ENCODE measurements at regions not wholly inside any gene's neighbourhood (a gene's known extent, or its start where the extent isn't known, plus 50 kb on each side); places are given as distances from the start of the nearest gene placed in this dataset.
A peak's percentile ranks its signal among the peaks of the same experiment; 100 is the strongest.

- no peak for DNase-seq
These were observed 106.8 kb downstream of the ZBTB18 start for GRCh38 chr1:244157731-244158438.

GRCh38 chr1:244159646-244160045 lies 108.6 kb downstream of the ZBTB18 start:
- DNase-seq: no peak

DNA sequence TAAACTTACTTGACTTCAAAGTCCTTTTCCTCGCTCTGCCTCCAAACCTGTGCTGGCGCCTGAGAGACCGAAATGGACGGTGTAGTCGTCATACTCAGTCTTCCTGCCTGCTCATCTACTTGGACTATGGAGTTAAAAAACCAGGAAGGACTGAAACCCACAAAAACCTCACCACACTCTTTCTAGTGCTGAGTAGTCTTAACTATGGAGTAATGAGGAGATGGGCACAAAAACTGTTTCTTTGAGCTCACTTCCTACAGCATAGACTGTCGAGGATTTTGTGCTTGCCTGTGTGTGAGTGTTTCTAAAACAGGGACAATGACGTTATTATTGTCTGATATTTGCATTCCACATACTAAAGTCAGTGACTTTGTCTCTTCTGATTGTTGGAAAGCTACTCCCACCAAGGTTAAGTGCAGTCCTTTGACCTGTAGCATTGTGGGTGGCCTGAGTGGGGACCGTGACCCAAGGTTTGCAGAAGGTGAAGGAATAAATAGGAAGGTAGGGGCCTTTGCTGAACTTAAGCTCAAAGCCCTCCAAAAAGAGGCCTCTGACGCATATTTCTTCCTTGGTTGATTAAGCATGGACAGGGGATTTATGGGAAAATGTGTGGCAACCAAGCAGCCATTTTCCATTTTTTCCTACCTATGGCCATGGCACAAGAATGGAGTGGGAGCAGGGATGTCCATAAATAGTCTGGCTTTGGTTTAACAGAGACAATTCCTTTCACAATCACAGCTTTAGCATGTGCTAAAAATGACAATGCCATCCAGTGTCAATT lies 109.6 kb downstream of the ZBTB18 start:
- no peak for DNase-seq

DNA sequence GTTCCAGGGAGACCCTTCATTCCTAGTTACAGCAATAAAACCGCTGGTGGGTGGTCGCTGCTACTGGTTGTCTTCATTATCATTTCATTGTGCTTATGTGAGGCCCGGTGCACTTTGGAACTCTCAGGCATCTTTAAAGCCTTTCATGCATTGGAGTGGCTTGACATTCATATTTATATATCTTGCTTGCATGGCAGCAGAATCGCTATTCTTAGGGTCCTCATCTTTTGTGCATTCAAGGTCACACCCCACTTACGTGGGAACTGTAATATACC lies 110.1 kb downstream of the ZBTB18 start:
- no peak for DNase-seq

DNA sequence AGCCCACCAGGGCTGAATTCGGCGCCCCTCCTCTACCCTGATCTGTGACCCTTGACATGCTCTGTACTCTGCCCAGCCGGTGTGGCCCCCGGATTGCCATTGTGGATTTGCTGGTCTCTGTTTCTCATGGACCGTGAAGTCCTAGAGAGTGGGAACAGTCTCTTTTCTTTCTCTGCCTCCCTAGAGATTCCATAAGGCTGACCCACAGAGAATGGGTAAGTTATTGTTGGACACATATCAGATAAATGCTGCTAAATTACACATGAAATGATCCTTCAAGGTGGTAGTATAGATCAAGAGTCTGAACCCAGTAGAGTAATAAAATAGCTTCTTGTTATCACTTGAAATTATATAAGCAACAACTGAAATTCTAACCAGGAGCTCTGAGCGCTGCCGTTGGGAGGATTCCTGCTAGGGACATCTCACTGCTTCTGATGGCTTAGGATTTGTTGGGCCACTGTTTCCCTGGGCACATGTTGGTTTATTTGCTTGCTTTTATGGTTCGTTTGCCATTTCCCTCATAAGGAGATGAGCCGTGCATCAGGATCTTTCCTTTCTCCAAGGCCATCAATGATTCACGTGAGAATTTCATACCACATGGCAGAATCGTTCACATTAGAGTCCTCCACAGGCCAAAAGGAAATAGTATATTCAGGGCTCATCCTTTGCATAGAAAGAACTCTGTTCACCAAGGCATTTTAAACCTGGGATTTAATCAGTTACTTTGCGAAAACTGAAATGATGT lies 111.9 kb downstream of the ZBTB18 start:
- DNase-seq: no peak

- DNase-seq: peak; percentile 37
These were observed 112.9 kb downstream of the ZBTB18 start for GRCh38 chr1:244163861-244164510.

GRCh38 chr1:244164511-244164890 lies 113.4 kb downstream of the ZBTB18 start:
- DNase-seq: no peak

- no peak for DNase-seq
These were observed 113.9 kb downstream of the ZBTB18 start for GRCh38 chr1:244165021-244165420.

GRCh38 chr1:244165701-244166100 lies 114.6 kb downstream of the ZBTB18 start:
- DNase-seq: no peak

DNA sequence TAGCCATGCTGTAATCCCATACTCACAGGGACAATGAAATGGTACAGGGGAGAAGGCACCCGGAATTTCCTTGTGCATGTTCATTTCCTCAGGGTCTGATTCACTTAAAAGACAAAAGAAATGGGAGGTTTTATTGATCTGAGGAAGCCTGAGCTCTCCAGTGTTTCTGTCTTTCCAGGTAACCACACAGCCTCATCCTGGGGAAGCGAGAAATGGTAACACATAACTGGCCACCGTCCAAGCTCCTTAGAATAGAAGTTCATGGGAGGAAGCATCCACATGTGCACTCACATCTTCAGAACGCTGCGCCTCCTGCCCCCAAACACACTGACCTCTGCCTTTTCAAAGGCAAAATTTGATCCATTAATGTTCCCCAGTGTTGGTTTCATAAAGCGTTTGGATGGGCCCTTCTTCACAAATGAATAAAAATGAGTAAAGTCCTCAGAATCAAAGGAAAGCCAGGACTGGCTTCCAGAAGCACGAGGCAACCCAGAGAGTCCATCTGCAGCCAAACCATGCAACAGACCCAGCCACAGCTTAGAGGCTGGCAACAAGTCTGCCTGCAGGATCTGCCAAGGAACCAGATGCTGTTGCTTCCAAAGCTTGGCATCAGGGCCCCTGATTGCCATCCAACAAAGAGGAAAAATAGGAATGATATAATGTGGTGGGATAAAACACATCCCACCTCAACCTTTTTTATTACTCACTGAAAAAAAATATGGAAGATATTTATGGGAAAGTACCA lies 120.3 kb downstream of the ZBTB18 start:
- DNase-seq: peak; percentile 29

GRCh38 chr1:244173240-244173639 lies 122.2 kb downstream of the ZBTB18 start:
- no peak for DNase-seq

DNA sequence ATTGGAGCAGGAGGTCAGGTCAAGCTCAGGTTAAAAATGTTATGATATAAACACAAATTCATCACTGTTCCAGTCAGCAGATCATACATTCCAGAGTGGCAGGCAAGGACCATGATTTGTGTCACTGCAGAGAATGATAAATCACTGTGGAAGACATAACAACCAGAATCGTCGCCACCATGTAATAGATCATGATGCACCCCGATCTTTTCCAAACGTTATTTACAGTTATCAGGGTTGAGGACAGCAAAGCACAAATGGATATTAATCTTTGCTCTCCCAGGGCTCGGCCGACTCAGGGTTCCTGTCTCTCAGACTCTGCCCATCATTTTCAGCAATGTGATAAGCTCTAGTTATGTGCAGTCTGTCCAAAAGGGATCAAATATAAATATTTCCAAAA lies 122.7 kb downstream of the ZBTB18 start:
- DNase-seq: no peak

DNA sequence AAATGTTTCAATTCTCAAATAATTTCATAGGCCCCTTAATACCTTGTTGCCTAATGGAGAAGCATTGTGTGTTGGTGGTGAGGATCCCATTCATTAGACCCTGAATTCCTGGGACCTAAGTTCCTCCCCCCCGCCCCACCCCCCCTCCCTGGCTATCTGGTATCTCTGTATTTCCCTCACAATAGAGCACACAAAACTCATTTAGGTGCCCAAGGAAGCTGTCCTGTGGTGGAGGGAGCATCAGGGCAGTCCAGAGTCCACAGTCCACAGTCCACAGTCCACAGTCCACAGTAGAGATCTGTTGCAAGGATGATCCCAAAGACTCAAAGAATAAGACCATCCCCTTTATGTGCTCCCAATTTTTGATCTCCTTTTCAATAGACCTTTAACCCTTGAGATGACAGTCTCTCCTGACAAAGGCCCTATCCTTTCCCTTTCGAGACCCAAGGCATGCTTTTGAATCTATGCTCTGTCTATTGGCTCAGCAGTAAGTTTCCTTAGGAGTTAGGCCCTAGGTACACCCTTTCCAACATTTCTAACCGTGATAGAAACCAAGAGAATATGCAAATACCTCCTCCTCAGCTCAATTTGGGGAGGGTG lies 123.9 kb downstream of the ZBTB18 start:
- no peak for DNase-seq

DNA sequence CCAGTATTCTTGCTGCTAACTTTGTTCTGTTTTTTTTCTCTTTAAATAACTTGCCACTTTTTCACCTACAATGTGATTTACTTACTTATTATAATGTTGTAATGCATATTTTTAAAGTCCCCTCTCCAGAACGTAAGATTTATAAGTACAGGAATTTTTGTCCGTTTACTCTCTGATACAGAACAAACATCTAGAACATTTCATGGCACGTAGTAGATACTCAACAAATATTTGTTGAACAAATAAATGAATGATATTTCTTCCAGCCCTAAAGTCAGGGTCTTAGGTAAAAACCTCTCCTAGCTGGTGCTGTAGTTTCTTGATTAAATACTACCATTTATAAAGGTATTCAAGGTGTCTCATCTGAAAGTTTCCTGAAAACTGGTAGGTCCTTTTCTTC lies 125.1 kb downstream of the ZBTB18 start:
- no peak for DNase-seq

DNA sequence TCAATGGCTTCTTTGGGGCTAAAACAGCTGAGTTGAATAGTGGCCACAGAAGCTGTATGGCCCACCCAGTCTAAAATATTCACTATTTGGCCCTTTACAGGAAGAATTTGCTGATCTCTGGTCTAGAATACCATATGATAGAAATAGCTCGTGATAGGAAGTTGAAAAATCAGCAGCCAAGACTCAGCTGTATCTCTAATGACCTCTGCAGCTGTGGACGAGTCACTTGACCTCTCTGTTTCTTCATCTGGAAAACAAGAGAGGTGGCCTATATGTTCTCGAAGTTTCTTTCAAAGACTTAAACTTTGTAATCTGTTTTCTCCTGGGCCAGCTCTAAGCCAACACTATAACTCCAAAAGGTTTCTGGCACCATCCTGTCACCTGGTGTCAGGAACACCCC lies 129.2 kb downstream of the ZBTB18 start:
- DNase-seq: no peak

- no peak for DNase-seq
These were observed 130.8 kb downstream of the ZBTB18 start for GRCh38 chr1:244181867-244182266.

DNA sequence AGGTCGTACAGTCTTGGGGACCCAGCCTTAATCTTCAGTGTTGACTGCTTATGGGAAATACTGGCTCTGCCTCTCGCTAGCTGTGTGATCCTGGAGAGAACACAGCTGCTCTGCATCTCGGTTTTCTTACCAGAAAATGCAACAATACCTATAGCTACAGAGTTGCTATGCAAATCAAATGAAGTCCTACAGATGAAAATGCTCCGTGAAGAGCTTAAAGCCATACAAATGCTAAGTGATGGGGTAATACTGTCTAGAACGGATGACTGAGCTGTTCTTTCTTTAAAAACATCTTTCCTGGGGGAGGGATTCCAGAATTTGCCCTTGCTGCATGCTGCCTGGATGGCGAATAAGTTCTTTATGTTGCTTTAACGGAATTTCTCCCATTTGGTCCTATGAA lies 132.0 kb downstream of the ZBTB18 start:
- DNase-seq: no peak

DNA sequence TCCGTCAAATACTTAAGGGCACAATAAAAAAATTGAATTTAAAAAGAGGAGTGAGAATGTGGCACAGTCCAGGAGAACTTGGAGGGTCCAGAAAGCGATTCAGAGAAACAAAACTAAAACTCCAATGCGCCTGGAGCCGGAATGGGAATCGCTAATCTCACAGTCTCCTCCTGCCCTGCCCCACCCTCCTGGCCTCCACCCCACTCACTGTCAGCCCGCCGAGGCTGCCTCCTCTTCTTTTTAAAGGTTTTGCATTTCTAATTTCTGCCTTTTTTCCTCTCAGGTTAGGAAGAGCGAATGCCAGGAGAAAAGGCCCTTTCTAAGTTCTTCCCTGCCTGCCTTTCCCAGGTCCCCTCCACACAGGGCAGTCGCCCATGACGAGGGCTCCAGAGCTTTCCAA lies 135.3 kb downstream of the ZBTB18 start:
- DNase-seq: no peak

DNA sequence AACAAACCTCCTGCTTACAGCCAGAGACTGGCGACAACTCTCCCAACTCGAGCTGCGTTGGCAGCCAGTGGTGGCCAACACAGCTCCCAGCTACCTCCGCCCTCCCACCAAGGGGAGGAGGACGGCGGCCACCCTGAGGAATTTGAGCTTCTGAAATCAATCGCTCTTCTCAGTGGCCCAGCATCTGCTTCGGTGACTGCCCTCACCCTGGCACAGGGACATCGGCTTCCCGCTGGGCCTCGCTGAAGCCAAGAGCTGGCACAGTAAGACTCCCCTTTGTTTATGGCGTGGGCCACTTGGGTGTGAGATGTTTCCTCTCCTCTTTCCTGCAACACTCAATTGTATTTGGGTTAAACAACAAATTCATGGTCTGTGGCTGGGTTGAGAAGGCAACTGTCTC lies 136.2 kb downstream of the ZBTB18 start:
- no peak for DNase-seq

- DNase-seq: no peak
These were observed 140.5 kb downstream of the ZBTB18 start for GRCh38 chr1:244191581-244191980.

GRCh38 chr1:244192325-244192724 lies 141.2 kb downstream of the ZBTB18 start:
- DNase-seq: no peak

GRCh38 chr1:244196571-244197285 lies 145.6 kb downstream of the ZBTB18 start:
- no peak for DNase-seq
